GM13976 (cell line): ENCODE measurements at regions not wholly inside any gene's neighbourhood (a gene's known extent, or its start where the extent isn't known, plus 50 kb on each side); places are given as distances from the start of the nearest gene placed in this dataset.

Experiments
- DNase-seq: peaks from one replicate; pipeline ENCODE4 v3.0.0; 2012; ENCODE audit warnings: low spot score
- CTCF ChIP-seq: IDR thresholded peaks from 2 replicates; pipeline ENCODE4 v1.5.1; 2012; ENCODE audit warnings: borderline replicate concordance, mild to moderate bottlenecking; ENCODE audit not compliant: insufficient read depth; ENCODE audit errors: extremely low read depth, missing control alignments, control extremely low read depth
- in situ Hi-C: fragments of 300-500 bp; cut with MboI; formaldehyde crosslinking; loops from one replicate; pipeline ENCODE4 v1.12.0; 2022; ENCODE audit warnings: low sequenced_read_pairs, mixed read lengths, inconsistent platforms; ENCODE audit not compliant: unreplicated experiment

GRCh38 chr5:106822851-106823250 lies 847.9 kb downstream of the EFNA5 start:
- DNase-seq: no peak
- TF ChIP-seq CTCF: no peak
- in situ Hi-C loops: no loop called here

- no peak for DNase-seq
- in situ Hi-C loops: no loop called here
- TF ChIP-seq CTCF: no peak
Observed at GRCh38 chr5:106818552-106818951, 852.2 kb downstream of the EFNA5 start.

GRCh38 chr5:106814961-106815360 lies 855.8 kb downstream of the EFNA5 start:
- TF ChIP-seq CTCF: no peak
- in situ Hi-C loops: no loop called here
- no peak for DNase-seq

- TF ChIP-seq CTCF: no peak
- in situ Hi-C loops: no loop called here
- no peak for DNase-seq
Observed at GRCh38 chr5:106801554-106801953, 869.2 kb downstream of the EFNA5 start.

- in situ Hi-C loops: no loop called here
- DNase-seq: no peak
- TF ChIP-seq CTCF: no peak
Observed at GRCh38 chr5:106797996-106798395, 872.7 kb downstream of the EFNA5 start.

GRCh38 chr5:106796081-106796480 lies 874.7 kb downstream of the EFNA5 start:
- DNase-seq: no peak
- TF ChIP-seq CTCF: no peak
- in situ Hi-C loops: no loop called here

- in situ Hi-C loops: no loop called here
- DNase-seq: no peak
- TF ChIP-seq CTCF: no peak
Observed at GRCh38 chr5:106784846-106785245, 885.9 kb downstream of the EFNA5 start.
